Activated B cell treated with CpG ODN at 0.5 μM for 24 hours (primary cell): ENCODE measurements at regions not wholly inside any gene's neighbourhood (a gene's known extent, or its start where the extent isn't known, plus 50 kb on each side); places are given as distances from the start of the nearest gene placed in this dataset.

ENCODE experiments used
- ATAC-seq: fragments of 200-7000 bp; cut with Tn5 transposase; one replicate; pipeline ENCODE4 v1.10.0; 2021; ENCODE audit warnings: low read depth, mild to moderate bottlenecking, moderate library complexity
- CTCF ChIA-PET: fragments of 350-600 bp; sonication (Branson Sonifier 250); formaldehyde crosslinking; loops from one replicate; lab custom pipeline; 2021; ENCODE audit warnings: antibody characterized with exemption; lab: Charles Lee
- POLR2A ChIA-PET: fragments of 350-600 bp; sonication (Branson Sonifier 250); formaldehyde crosslinking; loops from one replicate; lab custom pipeline; 2021; ENCODE audit warnings: antibody characterized with exemption; lab: Charles Lee
- DNase-seq: peaks from one replicate; pipeline ENCODE4 v3.0.0; 2022
- H3K27ac Mint-ChIP-seq: one replicate; pipeline ENCODE4 v1.8.0; 2020; ENCODE audit warnings: mixed read lengths
- H3K27me3 Mint-ChIP-seq: one replicate; pipeline ENCODE4 v1.8.0; 2021; ENCODE audit warnings: mixed read lengths
- H3K36me3 Mint-ChIP-seq: one replicate; pipeline ENCODE4 v1.8.0; 2021; ENCODE audit warnings: low read depth, mixed read lengths
- H3K4me1 Mint-ChIP-seq: one replicate; pipeline ENCODE4 v1.8.0; 2021; ENCODE audit warnings: mixed read lengths
- H3K4me3 Mint-ChIP-seq: one replicate; pipeline ENCODE4 v1.8.0; 2020; ENCODE audit warnings: mild to moderate bottlenecking, mixed read lengths
- H3K9me3 Mint-ChIP-seq: one replicate; pipeline ENCODE4 v1.8.0; 2020; ENCODE audit warnings: mixed read lengths
- CTCF ChIP-seq: fragments of 200-600 bp; IDR thresholded peaks from one replicate; pipeline ENCODE4 v1.8.0; 2022; ENCODE audit warnings: antibody characterized with exemption, mild to moderate bottlenecking
- intact Hi-C: fragments of 100-400 bp; cut with micrococcal nuclease; formaldehyde crosslinking; loops from one replicate; pipeline ENCODE4 v1.15.1; 2024

- no peak for TF ChIP-seq CTCF
- DNase-seq (no peak), ATAC-seq (no peak)
- H3K27ac Mint-ChIP-seq: no peak overlapping the region
- ChIA-PET CTCF (no interaction called here), POLR2A (no interaction called here)
- peaks cover 2% of the 10 kb centered on the region for H3K9me3 Mint-ChIP-seq
- no peak overlapping the region for H3K4me3 Mint-ChIP-seq
- no peaks in the 10 kb centered on the region for H3K36me3 Mint-ChIP-seq
- peaks cover 7% of the 10 kb centered on the region for H3K27me3 Mint-ChIP-seq
- intact Hi-C loops: no loop called here
- H3K4me1 Mint-ChIP-seq: no peaks in the 10 kb centered on the region
These were observed 174.0 kb upstream of the ZNF618 start for GRCh38 chr9:113701774-113702755.

GRCh38 chr9:113705306-113705927 is 170.7 kb upstream of the ZNF618 start:
- ChIA-PET CTCF (no interaction called here), POLR2A (no interaction called here)
- no peak for DNase-seq
- no peak for TF ChIP-seq CTCF
- intact Hi-C loops: no loop called here
- no peak for ATAC-seq
- Mint-ChIP-seq H3K4me1 (no peaks in the 10 kb centered on the region), H3K27me3 (peaks cover 12% of the 10 kb centered on the region), H3K4me3 (no peak overlapping the region), H3K27ac (no peak overlapping the region), H3K9me3 (peaks cover 2% of the 10 kb centered on the region), H3K36me3 (no peaks in the 10 kb centered on the region)

GRCh38 chr9:113705928-113706519 is 170.1 kb upstream of the ZNF618 start:
- ATAC-seq (no peak), DNase-seq (no peak)
- ChIA-PET CTCF (no interaction called here), POLR2A (no interaction called here)
- H3K36me3 Mint-ChIP-seq: no peaks in the 10 kb centered on the region
- no peak overlapping the region for H3K27ac Mint-ChIP-seq
- H3K9me3 Mint-ChIP-seq: peaks cover 2% of the 10 kb centered on the region
- no peak for TF ChIP-seq CTCF
- H3K4me1 Mint-ChIP-seq: no peaks in the 10 kb centered on the region
- peaks cover 12% of the 10 kb centered on the region for H3K27me3 Mint-ChIP-seq
- H3K4me3 Mint-ChIP-seq: no peak overlapping the region
- intact Hi-C loops: no loop called here

GRCh38 chr9:113707953-113708695 is 168.0 kb upstream of the ZNF618 start:
- intact Hi-C loops: no loop called here
- ATAC-seq (no peak), DNase-seq (no peak)
- Mint-ChIP-seq H3K4me1 (no peaks in the 10 kb centered on the region), H3K36me3 (no peaks in the 10 kb centered on the region), H3K27ac (no peak overlapping the region), H3K27me3 (peaks cover 15% of the 10 kb centered on the region), H3K4me3 (no peak overlapping the region), H3K9me3 (peaks cover 2% of the 10 kb centered on the region)
- ChIA-PET CTCF (no interaction called here), POLR2A (no interaction called here)
- no peak for TF ChIP-seq CTCF
